Glutamatergic neuron (in vitro differentiated cells): ENCODE measurements at regions not wholly inside any gene's neighbourhood (a gene's known extent, or its start where the extent isn't known, plus 50 kb on each side); places are given as distances from the start of the nearest gene placed in this dataset.

Experiments
- DNase-seq: peaks from one replicate; pipeline ENCODE4 v3.0.0; 2022
- H3K27ac Mint-ChIP-seq: one replicate; pipeline ENCODE4 v1.8.0; 2020; ENCODE audit warnings: mild to moderate bottlenecking, mixed read lengths, inconsistent platforms; ENCODE audit not compliant: unreplicated experiment
- H3K27me3 Mint-ChIP-seq: one replicate; pipeline ENCODE4 v1.8.0; 2020; ENCODE audit warnings: mild to moderate bottlenecking, moderate library complexity, mixed read lengths, inconsistent platforms; ENCODE audit not compliant: unreplicated experiment
- H3K36me3 Mint-ChIP-seq: one replicate; pipeline ENCODE4 v1.8.0; 2020; ENCODE audit warnings: mild to moderate bottlenecking, mixed read lengths, inconsistent platforms; ENCODE audit not compliant: unreplicated experiment
- H3K4me1 Mint-ChIP-seq: one replicate; pipeline ENCODE4 v1.8.0; 2020; ENCODE audit warnings: mild to moderate bottlenecking, low read depth, mixed read lengths, inconsistent platforms; ENCODE audit not compliant: unreplicated experiment
- H3K4me3 Mint-ChIP-seq: one replicate; pipeline ENCODE4 v1.8.0; 2020; ENCODE audit warnings: mild to moderate bottlenecking, mixed read lengths, inconsistent platforms; ENCODE audit not compliant: unreplicated experiment
- H3K9me3 Mint-ChIP-seq: one replicate; pipeline ENCODE4 v1.8.0; 2020; ENCODE audit warnings: mild to moderate bottlenecking, moderate library complexity, mixed read lengths, inconsistent platforms; ENCODE audit not compliant: unreplicated experiment
- TF ChIP-seq, protein P1 (sequence below): fragments of 200-600 bp; sonication (generic); IDR thresholded peaks from one replicate; pipeline ENCODE4 v1.5.0; 2021; ENCODE audit not compliant: partially characterized antibody, unreplicated experiment

DNA sequence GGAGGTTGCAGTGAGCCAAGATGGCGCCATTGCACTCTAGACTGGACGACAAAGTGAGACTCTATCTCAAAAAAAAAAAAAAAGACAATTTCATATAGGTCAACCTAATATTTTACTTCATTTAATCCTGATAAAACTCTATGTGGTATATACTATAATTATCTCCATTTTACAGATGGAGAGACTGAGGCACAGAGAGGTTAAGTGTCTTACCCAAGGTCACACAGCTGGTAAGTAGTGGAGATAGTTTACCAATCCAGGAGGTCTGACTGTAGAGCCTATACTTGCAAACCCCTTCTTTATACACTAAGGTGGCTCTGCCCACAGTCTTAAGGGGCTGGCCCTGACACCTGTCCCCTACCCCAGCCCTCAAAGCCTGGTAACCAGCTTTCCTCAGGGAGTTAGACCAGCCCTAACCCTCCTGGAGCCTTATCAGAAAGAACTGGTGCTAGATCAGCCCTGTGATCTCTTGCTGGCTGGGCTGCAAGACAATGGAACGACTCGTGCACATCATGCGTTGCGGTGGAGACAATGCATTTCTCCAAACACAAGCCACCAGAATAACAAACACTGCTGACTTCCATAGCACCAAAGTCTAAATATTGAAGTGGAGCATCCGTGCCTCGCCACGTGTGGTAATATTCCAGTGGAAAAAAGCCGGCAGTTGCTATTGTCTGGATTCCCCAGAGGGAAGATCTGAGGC, 60.0 kb upstream of the SMAD3 start:
- no peaks in the 10 kb centered on the region for H3K36me3 Mint-ChIP-seq
- H3K4me1 Mint-ChIP-seq: no peaks in the 10 kb centered on the region
- peaks cover 1% of the 10 kb centered on the region for H3K27me3 Mint-ChIP-seq
- no peak for DNase-seq
- H3K4me3 Mint-ChIP-seq: no peak overlapping the region
- TF ChIP-seq, protein P1, sequence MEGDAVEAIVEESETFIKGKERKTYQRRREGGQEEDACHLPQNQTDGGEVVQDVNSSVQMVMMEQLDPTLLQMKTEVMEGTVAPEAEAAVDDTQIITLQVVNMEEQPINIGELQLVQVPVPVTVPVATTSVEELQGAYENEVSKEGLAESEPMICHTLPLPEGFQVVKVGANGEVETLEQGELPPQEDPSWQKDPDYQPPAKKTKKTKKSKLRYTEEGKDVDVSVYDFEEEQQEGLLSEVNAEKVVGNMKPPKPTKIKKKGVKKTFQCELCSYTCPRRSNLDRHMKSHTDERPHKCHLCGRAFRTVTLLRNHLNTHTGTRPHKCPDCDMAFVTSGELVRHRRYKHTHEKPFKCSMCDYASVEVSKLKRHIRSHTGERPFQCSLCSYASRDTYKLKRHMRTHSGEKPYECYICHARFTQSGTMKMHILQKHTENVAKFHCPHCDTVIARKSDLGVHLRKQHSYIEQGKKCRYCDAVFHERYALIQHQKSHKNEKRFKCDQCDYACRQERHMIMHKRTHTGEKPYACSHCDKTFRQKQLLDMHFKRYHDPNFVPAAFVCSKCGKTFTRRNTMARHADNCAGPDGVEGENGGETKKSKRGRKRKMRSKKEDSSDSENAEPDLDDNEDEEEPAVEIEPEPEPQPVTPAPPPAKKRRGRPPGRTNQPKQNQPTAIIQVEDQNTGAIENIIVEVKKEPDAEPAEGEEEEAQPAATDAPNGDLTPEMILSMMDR: no peak
- no peaks in the 10 kb centered on the region for H3K9me3 Mint-ChIP-seq
- no peak overlapping the region for H3K27ac Mint-ChIP-seq

DNA sequence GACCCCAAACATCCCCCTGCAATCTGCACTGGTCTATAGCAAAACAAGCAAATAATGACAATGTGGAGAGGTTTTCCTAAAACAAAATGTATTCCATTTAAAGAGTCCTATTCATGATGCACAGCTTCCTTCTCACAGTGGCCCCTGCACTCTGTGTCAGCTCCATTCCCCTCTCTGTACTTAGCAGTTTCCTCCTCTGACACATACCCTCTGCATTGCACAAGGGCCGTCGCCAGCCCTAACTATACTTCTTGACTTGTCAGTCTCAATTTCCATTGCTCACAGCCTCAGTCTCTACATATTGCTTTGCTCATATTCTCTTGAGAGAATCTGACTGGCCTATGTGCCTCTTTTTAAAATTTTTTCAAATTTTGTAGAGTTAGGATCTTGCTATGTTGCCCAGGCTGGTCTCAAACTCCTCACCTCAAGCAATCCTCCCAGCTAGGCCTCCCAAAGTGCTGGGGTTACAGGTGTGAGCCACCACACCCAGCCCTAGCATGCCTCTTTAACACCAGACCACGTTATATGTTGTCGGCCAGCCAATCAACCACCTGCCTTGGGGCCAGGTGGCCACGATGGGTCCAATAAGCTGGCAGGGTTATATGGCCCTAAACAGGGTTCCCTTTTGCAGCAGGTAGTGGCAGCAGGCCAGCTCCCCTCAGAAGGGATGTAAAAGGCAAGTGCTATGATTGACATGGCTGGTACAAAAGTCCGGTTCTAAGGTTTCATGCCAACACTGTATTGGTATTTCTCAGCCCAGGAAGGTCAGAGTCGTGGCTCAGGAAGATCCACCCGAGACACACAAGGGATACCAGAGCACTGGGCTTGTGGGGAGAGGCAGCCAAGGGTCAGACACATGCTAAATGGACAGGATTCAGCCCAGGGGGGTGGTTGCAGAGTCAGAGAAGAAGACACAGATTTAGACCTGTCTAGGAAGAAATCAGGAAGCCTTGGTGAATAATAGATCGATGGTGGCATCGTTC, 59.0 kb upstream of the SMAD3 start:
- TF ChIP-seq, protein P1: no peak
- Mint-ChIP-seq H3K27ac (no peak overlapping the region), H3K36me3 (no peaks in the 10 kb centered on the region), H3K4me3 (no peak overlapping the region), H3K4me1 (no peaks in the 10 kb centered on the region), H3K27me3 (no peaks in the 10 kb centered on the region), H3K9me3 (no peaks in the 10 kb centered on the region)
- DNase-seq: no peak

DNA sequence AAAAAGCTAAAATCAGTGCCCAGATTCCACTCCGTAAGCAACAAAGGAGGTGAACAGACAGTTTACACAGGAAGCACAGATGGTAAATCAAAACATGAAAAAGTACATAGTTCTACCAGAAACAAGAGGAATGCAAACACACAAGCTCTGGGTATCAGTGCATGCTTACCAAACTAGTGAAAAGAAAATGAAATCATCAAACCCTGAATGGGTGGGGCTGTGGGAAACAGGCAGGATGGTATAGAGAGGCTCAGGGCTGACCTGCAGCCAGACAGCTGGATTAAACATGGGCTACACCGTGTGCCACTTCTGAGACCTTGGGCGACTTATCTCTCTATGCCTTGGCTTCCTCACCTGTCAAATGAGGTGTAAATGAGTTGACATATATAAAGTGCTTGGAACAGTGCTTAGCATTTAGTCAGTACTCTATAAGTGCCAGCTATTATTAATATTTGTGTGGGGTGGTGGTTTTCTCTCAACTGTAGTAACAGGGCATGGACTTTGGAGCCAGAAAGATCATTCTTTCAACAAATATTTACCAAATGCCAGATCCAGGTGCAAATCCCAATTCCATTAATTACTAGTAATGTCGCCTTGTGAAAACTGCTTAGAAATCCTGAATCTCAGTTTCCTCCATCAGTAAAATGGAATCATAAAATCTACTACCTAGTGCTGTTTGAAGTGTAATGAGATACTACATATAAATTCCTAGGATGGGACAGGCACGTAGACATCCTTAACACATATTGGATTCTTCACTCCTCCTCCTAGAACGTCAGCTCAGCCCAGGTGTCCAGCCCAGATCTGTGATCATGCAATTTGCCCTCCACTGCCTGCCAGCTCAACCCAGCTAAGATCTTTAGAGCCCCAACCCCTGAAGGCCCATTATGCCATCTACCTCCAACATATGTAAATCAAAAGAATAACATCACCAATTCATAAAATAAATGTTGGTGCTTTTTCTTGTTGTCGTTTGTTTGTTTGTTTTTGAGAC, 55.5 kb upstream of the SMAD3 start:
- Mint-ChIP-seq H3K27ac (no peak overlapping the region), H3K36me3 (no peaks in the 10 kb centered on the region), H3K4me3 (no peak overlapping the region), H3K9me3 (no peaks in the 10 kb centered on the region), H3K4me1 (no peaks in the 10 kb centered on the region), H3K27me3 (no peaks in the 10 kb centered on the region)
- TF ChIP-seq, protein P1: no peak
- no peak for DNase-seq

DNA sequence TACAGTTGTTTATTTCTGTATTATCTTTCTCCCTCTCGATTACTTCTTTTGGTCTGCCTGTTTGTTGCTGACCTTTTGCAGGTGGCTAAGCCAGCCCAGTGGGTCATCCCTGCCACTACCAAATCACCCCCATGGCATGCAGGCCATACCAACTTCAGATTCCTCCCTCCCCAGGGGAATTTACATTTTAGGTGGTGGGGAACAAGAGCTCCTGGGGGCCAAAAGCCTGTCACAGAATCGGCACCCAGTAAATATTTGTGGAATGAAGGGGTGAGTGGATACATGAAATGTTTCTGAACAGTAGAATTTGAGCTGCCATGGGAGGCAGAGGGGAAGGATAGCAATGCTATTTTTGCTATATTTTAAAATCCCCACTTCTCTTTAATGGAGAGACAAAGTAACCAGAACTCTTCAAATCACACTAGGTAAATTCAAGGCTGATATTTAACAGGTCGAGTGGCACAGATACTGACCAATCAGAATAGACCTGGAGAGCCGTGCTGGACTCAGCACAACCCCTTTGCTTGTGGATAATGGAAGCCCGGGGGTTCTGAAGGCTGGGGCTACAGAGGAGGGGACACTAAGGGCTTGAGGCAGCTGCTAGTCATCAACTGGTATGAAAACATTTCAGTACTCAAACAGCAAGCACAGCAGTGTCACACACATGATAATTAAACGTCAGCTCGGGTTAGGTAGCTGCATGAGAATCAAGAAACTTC, 54.3 kb upstream of the SMAD3 start:
- Mint-ChIP-seq H3K27me3 (no peaks in the 10 kb centered on the region), H3K4me1 (no peaks in the 10 kb centered on the region), H3K27ac (no peak overlapping the region), H3K4me3 (no peak overlapping the region), H3K36me3 (no peaks in the 10 kb centered on the region), H3K9me3 (no peaks in the 10 kb centered on the region)
- DNase-seq: no peak
- TF ChIP-seq, protein P1: no peak
